ENCODE measurements at regions not wholly inside any gene's neighbourhood (a gene's known extent, or its start where the extent isn't known, plus 50 kb on each side); places are given as distances from the start of the nearest gene placed in this dataset.

DNA sequence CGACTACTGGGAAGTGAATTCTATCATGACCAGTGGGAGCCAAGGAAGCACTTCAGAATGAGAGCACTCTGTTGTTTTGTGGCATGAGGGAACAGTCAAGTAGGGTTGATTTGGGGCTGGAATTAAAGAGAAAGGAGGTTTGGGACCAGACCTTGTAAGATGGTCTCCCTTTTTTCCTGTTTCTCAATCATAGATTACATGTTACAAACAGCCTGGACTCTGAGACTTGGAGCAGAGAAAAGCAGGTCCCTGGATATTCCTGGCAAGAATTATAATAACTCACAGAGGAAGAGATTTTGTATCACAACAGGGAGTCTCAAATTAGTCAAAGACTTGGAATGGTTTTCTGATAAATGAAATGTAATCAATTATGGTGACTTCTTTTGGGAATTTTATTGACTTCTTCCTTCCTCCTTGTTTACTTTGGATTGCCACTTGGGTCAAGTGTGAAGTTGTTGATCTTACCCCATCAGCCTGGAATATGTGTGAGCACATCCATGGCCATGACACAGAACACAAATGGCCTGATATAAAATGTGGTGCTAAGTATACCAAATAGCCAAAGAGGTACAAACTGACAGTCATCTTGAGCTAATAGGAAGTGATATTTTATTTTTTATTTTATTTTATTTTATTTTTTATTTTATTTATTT is 131.0 kb upstream of the OSMR start:
- FAIRE-seq (no peak), DNase-seq (ENCODE audit: insufficient read length, low spot score) (no peak)

DNA sequence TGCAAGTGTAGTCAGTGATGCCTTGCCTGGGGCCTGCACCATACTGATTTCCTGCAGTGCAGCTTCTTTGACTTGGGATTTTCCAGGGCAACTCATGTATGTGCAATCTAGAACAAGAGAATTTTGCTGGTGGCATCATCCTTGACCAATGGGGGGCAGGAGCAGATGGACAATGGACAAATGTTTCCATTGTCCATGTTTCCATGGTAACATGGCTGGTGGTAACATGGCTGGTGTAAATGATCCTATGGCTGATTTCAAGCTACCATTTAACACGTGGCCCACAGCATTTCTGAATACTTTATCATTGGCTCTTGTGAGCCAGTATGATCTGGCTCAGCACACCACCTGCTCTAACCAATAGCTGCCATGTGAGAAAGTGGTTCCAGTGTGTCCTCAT is 130.1 kb upstream of the OSMR start:
- DNase-seq (ENCODE audit: insufficient read length, low spot score): no peak

DNA sequence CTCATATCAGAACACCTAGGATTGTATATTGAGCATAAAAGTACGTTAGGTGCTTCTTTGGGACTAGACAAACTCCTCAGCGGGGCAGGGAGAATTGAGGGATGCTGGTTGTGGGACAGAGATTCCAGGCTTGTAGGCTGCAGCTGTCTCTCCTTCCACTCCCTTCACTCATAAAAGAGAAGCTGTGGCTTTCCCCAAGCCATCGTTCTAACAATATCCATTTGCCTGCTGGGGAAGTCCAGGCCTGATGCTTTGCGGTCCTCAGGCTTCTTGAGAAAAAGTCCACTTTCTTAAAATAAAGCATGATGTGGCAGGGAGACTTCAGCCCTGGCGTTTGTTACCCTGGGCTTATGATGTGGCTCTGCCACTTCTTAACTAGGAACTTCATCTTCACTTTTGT is 129.3 kb upstream of the OSMR start:
- no peak for DNase-seq (ENCODE audit: insufficient read length, low spot score)
- FAIRE-seq: no peak

More for the DNA sequence above, 130.1 kb upstream of the OSMR start:
- FAIRE-seq: no peak

DNA sequence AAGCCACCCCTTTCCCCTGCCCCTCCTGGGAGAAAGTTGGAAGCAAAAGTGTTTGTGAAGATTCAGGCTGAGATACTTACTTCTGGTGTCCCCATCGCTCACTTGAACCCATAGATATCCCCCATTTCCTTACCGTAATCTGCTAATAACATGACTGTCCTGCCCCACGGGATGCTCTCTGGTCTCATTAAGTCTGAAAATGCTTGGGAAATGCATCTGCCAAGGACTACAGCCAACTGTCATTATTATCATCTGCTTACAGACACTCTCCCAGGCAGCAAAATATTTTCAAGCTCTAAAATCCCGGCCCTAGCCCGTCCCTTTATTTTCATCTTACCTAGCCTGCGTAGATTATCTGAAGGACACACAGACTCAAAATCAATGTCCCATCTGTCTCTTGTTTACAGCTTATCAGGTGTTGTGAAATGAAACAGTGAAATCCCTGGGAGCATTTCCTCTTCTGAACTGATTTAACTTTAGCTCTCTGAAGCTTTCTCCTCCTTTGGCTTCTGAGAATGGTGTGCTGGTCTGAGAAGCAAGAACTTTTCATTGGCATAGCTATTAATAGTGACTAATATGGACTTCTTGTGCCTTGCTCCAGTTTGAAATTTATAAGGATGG is 126.9 kb upstream of the OSMR start:
- no peak for DNase-seq (ENCODE audit: insufficient read length, low spot score)
- FAIRE-seq: no peak

DNA sequence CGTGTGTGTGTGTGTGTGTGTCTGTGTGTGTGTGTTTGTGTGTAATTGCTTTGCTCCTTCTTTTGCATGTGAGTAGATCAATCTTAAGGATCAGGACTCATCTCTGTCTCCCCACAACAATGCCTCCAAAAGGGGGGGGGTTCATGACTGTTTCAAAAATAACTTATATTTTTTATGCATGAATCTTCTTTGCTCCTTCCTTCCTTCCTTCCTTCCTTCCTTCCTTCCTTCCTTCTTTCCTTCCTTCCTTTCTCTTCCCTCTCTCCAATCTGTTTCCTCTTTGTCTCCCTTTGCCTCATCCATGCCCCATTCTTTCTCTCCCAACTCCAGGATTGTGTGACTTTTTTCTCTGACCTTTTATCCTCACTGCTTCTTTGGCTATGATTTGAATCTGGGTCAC is 126.4 kb upstream of the OSMR start:
- DNase-seq (ENCODE audit: insufficient read length, low spot score): no peak
- no peak for FAIRE-seq

DNA sequence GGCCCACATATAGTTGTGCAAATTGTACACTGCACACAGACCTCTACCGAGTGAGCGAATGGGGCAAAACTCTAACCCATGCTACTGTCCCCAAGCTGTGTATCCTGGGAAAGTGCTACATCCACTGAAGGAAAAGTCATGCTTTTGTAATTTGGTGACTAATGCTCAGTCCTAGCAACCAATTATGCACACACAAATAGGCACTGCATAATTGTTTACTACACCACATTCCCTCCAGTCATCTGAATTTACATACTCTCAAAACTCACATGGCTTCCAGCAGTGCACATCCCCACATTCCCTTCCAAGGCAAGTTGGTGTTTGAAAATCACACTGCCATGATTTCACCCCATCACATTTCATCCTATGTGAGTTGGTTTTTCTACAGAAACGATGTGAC is 125.9 kb upstream of the OSMR start:
- FAIRE-seq (peak; percentile 48), DNase-seq (ENCODE audit: insufficient read length, low spot score) (no peak)

DNA sequence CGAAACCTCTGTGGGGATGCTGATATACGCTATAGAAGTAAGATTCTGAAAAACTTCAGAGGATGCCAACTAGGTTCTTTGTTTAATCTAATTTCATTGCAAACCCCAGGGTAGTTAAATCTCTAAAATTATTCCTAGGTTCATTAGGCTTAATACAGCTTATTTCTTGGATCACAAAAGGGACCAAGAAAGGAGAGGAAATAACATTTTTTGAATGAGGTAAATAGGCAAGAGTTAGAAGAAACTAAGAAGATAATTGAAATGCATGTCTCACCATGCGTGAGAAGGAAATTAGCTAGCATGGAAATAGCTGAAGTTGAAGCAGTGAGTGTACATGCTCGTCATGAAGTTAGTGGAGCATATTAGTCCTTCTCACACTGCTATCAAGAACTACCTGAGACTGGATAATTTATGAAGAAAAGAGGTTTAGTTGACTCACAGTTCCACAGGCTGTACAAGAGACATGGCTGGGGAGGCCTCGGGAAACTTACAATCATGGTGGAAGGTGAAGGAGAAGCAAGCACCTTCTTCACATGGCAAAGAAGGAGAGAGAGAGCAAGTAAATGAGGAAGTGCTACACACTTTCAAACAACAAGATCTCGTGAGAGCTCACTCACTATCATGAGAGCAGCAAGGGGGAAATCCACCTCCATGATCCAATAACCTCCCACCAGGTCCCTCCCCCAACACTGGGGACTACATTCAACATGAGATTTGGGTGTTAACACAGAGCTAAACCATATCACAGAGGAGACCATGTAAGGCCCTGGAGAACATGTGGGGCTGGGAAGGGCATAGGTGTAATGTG is 125.1 kb upstream of the OSMR start:
- DNase-seq (ENCODE audit: insufficient read length, low spot score) (no peak), FAIRE-seq (no peak)

DNA sequence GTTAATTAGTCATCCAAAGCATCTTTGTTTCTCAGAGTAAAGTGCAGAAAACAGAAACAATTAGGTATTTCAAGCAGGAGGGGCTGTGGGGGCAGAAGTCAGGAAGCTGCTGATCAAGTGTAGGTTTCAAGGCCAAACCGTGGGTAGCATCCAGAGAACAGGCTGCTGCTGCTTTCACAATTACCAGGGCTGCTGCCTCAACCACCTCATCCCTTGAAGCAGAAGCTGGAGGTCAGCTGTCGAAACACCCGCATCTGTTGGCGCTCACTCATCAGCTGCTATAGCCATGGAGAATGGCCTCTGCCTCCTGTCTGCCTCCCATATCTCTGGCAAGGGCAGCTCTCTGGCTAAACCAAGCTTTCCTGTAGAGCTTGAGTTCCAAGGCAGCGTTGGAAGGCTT is 122.9 kb upstream of the OSMR start:
- FAIRE-seq: peak; percentile 28
- DNase-seq (ENCODE audit: insufficient read length, low spot score): no peak

DNA sequence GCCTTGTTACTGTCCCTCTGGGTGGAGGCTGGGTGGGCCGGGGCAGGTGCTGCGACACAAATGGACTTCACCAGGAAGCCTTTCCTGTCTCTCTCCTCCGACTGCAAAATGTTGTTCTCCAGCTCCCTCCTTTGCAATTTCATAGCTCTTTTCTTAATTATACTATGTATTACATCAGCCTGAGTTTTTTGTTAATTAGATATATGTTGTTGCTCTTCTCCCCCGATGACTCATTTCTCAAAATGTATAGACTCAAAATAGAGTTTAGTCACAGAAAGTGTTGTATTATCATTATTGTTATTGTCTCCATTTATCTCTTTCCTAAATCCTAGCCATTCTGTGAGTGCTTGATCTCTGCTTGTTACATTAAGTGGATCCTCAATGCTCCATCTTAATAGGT is 122.4 kb upstream of the OSMR start:
- no peak for DNase-seq (ENCODE audit: insufficient read length, low spot score)
- no peak for FAIRE-seq

DNA sequence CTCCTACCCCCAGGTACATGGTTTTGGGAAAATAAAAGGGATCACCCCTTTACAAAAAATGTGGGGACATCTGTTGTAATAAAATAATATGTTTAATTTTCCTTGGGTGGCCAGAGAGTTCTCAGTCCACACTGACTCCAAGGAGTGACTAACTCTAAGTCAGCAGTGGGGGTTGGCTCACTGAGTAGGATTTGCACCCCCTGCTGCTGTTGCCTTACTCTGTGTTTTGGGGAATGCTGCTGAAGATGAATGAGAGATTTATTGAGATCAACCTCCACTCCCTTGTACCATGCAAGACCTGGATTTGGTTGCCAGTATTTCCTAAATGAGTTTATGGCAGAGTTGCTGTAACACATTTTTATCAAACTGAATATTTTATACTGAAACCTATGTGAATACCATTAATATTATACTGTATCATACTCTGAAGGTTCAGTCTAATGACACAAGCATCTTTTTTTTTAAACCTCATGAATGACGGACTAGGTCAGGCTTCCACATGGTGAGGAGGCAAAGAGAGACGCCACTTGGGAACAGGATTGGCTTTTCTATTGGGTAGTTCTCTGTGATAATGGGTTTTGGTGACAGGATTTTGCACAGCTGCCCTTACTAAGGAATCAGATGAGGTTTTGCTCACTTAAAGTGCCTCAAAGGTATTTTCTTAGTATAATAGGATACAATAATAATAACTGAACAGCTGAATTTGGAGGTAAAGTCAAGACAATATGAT is 121.3 kb upstream of the OSMR start:
- DNase-seq (ENCODE audit: insufficient read length, low spot score): peak; percentile 33
- no peak for FAIRE-seq

DNA sequence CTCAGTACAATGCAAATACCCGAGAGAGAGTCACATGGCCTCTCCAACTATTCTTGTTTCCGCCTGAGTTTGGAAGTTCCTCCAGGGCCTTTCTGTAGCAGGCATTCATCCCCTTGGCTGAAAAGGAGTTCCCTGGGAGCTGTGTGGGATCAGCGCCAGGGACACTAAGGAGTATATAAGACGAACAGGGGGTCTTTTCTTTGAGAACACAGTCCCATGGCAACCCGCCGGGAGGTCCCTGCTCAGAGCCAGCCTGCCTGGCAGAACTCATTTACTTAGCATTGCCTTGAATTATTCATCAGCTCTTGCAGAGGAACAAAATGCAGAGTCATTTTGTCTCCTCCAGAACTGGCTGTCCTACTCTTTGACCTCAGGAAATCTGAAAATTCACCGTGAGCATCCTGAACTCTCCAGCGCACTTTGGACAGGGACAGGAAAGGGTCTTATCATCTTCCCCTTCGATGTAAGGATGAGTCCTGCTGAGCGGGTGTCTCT is 120.4 kb upstream of the OSMR start:
- no peak for FAIRE-seq
- no peak for DNase-seq (ENCODE audit: insufficient read length, low spot score)

DNA sequence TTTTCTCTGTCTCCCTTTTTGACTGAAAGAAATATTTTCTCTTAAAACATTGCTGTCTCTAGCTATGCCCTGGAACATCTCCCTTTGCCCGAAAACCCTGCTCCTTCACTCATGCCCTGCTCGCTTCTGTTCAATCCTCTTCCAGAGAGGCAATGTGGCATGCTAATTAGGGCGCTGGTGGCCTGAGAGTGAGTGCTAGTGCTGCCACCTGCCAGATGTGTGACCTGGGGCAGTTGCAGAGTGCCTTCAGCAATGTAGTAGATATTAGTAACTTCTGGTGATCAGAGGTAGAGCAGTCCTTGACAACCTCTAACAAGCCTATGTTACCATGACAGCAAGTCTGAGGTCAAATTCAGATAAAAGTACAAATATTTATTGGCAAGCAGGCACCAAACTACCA is 119.5 kb upstream of the OSMR start:
- no peak for FAIRE-seq

DNA sequence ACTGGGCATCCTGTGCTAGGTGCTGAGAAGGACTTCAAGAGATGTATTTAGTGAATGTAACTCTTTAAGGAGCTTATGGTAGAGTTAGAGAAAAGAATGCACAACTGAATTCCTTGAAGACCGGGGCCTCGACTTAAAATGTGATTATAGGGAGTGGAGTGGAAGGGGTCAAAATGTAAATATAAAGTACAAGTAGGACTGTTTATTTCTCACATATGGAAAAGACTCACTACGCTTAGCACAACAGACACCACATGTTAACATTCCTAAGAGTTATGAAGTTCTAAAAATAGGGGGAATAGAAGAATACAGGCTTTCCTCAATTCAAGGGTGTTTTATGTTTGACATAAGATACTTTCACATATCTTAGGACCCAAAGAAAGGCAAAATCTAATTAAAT is 117.8 kb upstream of the OSMR start:
- FAIRE-seq: no peak
- DNase-seq (ENCODE audit: insufficient read length, low spot score): no peak

More for the DNA sequence above, 119.5 kb upstream of the OSMR start:
- DNase-seq (ENCODE audit: insufficient read length, low spot score): no peak

DNA sequence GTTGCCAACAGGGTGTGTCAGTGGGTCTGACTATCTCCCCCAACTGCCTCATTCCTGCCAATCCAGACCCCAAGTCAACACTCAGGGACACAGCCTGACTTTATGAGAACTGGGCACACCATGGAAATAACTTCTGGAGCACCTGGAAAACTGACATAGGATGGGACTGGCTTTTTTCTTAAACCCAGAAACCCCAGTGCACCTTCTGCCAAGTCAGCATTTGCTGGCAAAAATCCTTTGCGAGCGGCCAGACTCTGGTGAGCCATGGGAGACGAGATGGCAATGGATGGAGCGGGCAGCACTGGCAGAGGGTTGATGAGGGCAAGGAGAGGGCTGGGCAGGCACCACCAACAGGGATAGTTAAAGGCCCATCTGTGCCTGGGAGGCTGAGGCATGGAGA is 114.4 kb upstream of the OSMR start:
- DNase-seq (ENCODE audit: insufficient read length, low spot score) (no peak), FAIRE-seq (no peak)

DNA sequence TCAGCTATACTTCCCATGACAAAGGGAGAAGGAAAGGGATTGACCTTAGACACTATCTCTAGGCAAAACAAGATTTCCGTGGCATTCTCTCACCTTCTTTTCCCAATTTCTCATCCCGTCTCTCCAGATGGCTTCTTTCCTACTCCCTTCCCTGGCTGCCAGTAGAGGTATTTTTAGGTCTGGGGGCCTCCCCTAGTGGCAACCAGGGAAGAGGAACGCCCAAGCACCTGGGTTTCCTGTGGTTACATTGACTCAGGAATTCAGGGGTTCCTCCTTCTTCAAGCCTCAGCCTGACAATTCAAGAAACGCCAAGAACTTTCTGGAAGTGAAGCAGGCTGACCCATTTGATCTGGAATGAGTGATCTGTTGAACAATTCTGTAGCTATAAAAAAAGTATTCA is 111.5 kb upstream of the OSMR start:
- no peak for FAIRE-seq
- no peak for DNase-seq (ENCODE audit: insufficient read length, low spot score)

DNA sequence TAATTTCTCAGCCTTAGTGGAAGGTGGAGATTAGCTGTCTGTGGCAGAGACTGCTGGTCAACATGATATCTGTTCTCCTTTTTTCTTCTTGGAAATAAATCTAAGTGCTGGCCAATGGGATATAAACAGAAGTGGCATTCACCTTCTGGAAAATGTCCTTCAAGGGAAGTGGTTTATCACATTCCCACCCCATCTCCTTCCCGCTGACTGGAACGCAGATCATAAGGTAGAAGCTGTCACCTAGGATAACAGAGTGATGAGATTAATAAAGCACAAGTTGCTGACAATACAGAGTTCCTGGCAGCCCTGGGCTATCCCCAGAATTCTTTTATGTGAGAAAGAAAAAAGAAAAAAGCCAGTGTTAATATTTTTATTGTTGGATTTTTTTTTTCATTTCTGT is 109.7 kb upstream of the OSMR start:
- DNase-seq (ENCODE audit: insufficient read length, low spot score) (no peak), FAIRE-seq (peak; percentile 51)

DNA sequence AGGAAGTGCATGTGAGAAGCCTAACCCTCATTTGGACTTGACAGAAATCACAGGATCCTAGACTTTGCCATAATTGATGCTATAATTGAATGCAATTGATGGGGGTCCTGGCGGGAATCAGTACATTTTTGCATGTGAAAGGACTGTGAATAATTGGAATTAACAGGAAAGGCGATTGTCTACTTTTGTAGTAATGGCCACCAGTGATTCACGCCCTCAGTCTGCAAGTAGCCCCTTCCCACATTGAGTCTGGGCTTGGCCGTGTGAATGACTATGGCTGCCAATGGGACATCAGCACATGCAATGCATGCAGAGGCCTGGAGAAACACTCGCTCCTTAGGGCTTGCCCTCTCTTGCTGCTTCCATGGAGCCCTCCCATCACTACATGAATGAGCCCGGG is 107.8 kb upstream of the OSMR start:
- DNase-seq (ENCODE audit: insufficient read length, low spot score): no peak
- FAIRE-seq: no peak

DNA sequence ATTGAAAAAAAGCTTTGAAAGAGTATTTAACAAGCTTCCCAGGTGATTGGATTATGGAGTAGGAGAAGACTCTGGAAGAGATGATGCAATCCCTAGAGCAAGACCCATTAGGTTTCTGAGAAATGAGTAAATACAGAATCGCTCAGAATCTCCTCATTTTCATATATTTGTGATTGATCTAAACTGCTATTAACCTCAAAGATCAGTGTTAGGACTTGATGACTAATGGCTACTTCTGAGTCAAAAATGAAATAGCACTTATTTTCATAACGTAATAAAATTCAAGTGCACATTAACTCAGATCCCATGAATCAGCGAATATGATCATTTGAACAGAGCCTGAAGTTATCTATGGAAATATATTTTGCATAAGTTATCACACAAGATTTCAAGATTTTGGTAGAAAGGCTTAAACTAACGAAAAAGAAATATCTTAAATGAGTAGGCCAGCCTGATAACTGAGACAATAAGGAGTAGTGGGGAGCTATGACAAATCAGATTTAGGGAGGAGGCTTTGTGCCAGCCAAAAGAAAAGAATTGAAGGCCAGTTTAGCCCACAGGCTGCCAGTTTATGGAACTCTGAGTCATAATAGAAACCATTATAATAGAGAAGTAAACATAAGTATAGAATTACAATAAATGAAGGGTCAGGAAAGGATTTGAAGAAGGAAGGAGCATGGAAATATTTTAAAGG is 106.7 kb upstream of the OSMR start:
- peak; percentile 40 for FAIRE-seq
- DNase-seq (ENCODE audit: insufficient read length, low spot score): peak; percentile 42

DNA sequence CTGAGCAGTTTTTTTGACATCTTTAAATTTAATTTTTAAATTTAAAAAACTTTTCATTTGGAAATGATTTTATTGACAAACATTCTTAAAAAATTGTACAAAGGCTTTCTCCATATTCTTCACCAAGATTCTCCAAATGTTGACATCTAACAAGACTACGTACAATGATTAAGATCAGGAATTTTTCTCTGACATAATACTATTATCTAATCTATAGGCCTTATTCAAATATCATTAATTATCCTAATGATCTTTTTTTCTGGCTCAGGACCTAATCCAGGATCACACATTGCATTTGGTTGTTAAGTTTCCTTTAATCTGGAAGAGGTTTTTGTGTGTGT is 106.1 kb upstream of the OSMR start:
- FAIRE-seq: no peak
- no peak for DNase-seq (ENCODE audit: insufficient read length, low spot score)

DNA sequence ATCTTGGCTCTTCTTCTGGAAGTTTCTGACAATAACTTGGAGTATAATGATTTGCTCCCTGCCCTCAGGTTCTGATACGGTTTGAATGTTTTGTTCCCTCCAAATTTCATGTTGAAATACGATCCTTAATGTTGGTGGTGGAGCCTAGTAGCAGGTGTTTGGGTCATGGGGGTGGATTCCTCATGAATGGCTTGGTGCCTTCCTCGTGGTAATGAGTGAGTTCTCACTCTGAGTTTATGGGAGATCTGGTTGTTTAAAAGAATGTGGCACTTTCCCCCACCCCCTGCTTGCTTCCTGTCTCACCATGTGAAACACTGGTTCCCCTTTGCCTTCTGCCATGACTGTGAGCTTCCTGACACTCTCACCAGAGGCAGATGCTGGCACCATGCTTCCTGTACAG is 103.0 kb upstream of the OSMR start:
- peak; percentile 49 for FAIRE-seq
- DNase-seq (ENCODE audit: insufficient read length, low spot score): no peak

DNA sequence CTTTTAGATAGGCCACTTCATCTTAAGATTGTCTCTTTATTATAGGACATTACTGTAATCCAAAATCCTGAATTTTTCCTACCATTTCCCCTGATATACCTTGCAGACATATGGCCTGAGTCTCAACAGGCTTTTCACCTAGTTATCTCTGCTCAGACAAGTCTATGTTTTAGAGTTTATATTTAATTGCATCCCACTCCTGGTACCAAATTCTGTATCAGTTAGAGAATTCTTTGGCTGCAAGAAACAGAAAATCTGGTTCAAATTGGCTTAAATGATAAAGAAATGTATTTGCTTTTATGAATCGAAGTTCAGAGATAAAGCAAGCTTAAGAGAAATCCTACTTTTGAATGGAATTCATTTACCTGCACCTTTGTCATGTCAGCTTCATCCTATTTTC is 102.2 kb upstream of the OSMR start:
- FAIRE-seq: no peak
- no peak for DNase-seq (ENCODE audit: insufficient read length, low spot score)
